ENCODE measurements at regions not wholly inside any gene's neighbourhood (a gene's known extent, or its start where the extent isn't known, plus 50 kb on each side); places are given as distances from the start of the nearest gene placed in this dataset.

- no TSS peak for BruUV-seq (replicated peaks)
- intact Hi-C loops (cut with micrococcal nuclease; ENCODE audit: unreplicated experiment) = no loop called here
- Histone ChIP-seq H4K20me1 (ENCODE audit: insufficient read depth, low read length) (no peaks in the 10 kb centered on the region), H3K9me3 (ENCODE audit: low read length) (no peaks in the 10 kb centered on the region), H3K27ac (ENCODE audit: low read depth, low read length, poor library complexity, severe bottlenecking) (no peak overlapping the region), H3K4me3 (ENCODE audit: low read depth, low read length, poor library complexity, severe bottlenecking) (no peak overlapping the region), H3K9me2 (ENCODE audit: insufficient read depth, low read length) (no peaks in the 10 kb centered on the region), H3K36me3 (ENCODE audit: insufficient read depth, low read length) (no peaks in the 10 kb centered on the region), H3K4me1 (ENCODE audit: insufficient read depth, low read length, poor library complexity, severe bottlenecking) (no peaks in the 10 kb centered on the region), H3K4me2 (ENCODE audit: low read length) (no peak overlapping the region), H3K79me2 (ENCODE audit: insufficient read depth, low read depth, low read length) (no peaks in the 10 kb centered on the region), H2AFZ (ENCODE audit: low read length) (no peak overlapping the region)
- TF ChIP-seq CTCF (conservative IDR thresholded peaks at IDR 0.05; ENCODE audit: low read length) = no peak
- TF ChIP-seq EZH2phosphoT487 (IDR thresholded peaks at IDR 0.05; ENCODE audit: borderline replicate concordance, low read depth, low read length) = no peak
- POLR2A ChIA-PET = no interaction called here
- DNase-seq (ENCODE audit: low spot score) = no peak
- CTCF ChIA-PET (ENCODE audit: unreplicated experiment) = no interaction called here
Measured at GRCh38 chr13:100922599-100922998, 248.0 kb upstream of the TMTC4 start.

- Histone ChIP-seq H3K9me3 (ENCODE audit: low read length) (no peaks in the 10 kb centered on the region), H4K20me1 (ENCODE audit: insufficient read depth, low read length) (no peaks in the 10 kb centered on the region), H2AFZ (ENCODE audit: low read length) (no peak overlapping the region), H3K36me3 (ENCODE audit: insufficient read depth, low read length) (no peaks in the 10 kb centered on the region), H3K27ac (ENCODE audit: low read depth, low read length, poor library complexity, severe bottlenecking) (no peak overlapping the region), H3K4me3 (ENCODE audit: low read depth, low read length, poor library complexity, severe bottlenecking) (no peak overlapping the region), H3K4me2 (ENCODE audit: low read length) (no peak overlapping the region), H3K9me2 (ENCODE audit: insufficient read depth, low read length) (no peaks in the 10 kb centered on the region), H3K79me2 (ENCODE audit: insufficient read depth, low read depth, low read length) (no peaks in the 10 kb centered on the region), H3K4me1 (ENCODE audit: insufficient read depth, low read length, poor library complexity, severe bottlenecking) (no peaks in the 10 kb centered on the region)
- CTCF ChIA-PET (ENCODE audit: unreplicated experiment) = no interaction called here
- no peak for DNase-seq (ENCODE audit: low spot score)
- BruUV-seq (replicated peaks) = no TSS peak
- TF ChIP-seq CTCF (conservative IDR thresholded peaks at IDR 0.05; ENCODE audit: low read length) (no peak), EZH2phosphoT487 (IDR thresholded peaks at IDR 0.05; ENCODE audit: borderline replicate concordance, low read depth, low read length) (no peak)
- POLR2A ChIA-PET = no interaction called here
- intact Hi-C loops (cut with micrococcal nuclease; ENCODE audit: unreplicated experiment) = no loop called here
Measured at GRCh38 chr13:100921139-100921538, 246.5 kb upstream of the TMTC4 start.

GRCh38 chr13:100917011-100917410, 242.4 kb upstream of the TMTC4 start:
- Histone ChIP-seq H3K4me1 (ENCODE audit: insufficient read depth, low read length, poor library complexity, severe bottlenecking) (no peaks in the 10 kb centered on the region), H4K20me1 (ENCODE audit: insufficient read depth, low read length) (no peaks in the 10 kb centered on the region), H3K79me2 (ENCODE audit: insufficient read depth, low read depth, low read length) (no peaks in the 10 kb centered on the region), H3K4me3 (ENCODE audit: low read depth, low read length, poor library complexity, severe bottlenecking) (no peak overlapping the region), H3K36me3 (ENCODE audit: insufficient read depth, low read length) (no peaks in the 10 kb centered on the region), H3K4me2 (ENCODE audit: low read length) (no peak overlapping the region), H2AFZ (ENCODE audit: low read length) (no peak overlapping the region), H3K9me3 (ENCODE audit: low read length) (no peaks in the 10 kb centered on the region), H3K27ac (ENCODE audit: low read depth, low read length, poor library complexity, severe bottlenecking) (no peak overlapping the region), H3K9me2 (ENCODE audit: insufficient read depth, low read length) (no peaks in the 10 kb centered on the region)
- no TSS peak for BruUV-seq (replicated peaks)
- ChIA-PET POLR2A (no interaction called here), CTCF (ENCODE audit: unreplicated experiment) (no interaction called here)
- DNase-seq (ENCODE audit: low spot score) = no peak
- TF ChIP-seq EZH2phosphoT487 (IDR thresholded peaks at IDR 0.05; ENCODE audit: borderline replicate concordance, low read depth, low read length) (no peak), CTCF (conservative IDR thresholded peaks at IDR 0.05; ENCODE audit: low read length) (no peak)
- intact Hi-C loops (cut with micrococcal nuclease; ENCODE audit: unreplicated experiment) = no loop called here

All from OCI-LY7 (cell line).